Activated T-cell treated with anti-CD3 and anti-CD28 coated beads, Interleukin-2, amount 50 U/mL, for 4 hours (primary cell): ENCODE measurements at regions not wholly inside any gene's neighbourhood (a gene's known extent, or its start where the extent isn't known, plus 50 kb on each side); places are given as distances from the start of the nearest gene placed in this dataset.

ENCODE experiments used
- ATAC-seq, 2 donors: fragments of 200-7000 bp; cut with Tn5 transposase; one replicate each; pipeline ENCODE4 v1.10.0; 2021
- DNase-seq: peaks from one replicate; pipeline ENCODE4 v3.0.0-alpha.2; 2020
- H3K27me3 Mint-ChIP-seq: one replicate; pipeline ENCODE4 v1.8.0; 2021; ENCODE audit warnings: low read depth, mixed read lengths
- H3K36me3 Mint-ChIP-seq: one replicate; pipeline ENCODE4 v1.8.0; 2022; ENCODE audit warnings: mixed read lengths; ENCODE audit not compliant: insufficient read depth
- H3K4me1 Mint-ChIP-seq: one replicate; pipeline ENCODE4 v1.8.0; 2021; ENCODE audit warnings: low read depth, mixed read lengths
- H3K4me3 Mint-ChIP-seq: one replicate; pipeline ENCODE4 v1.8.0; 2021; ENCODE audit warnings: mild to moderate bottlenecking, moderate library complexity, mixed read lengths
- H3K9me3 Mint-ChIP-seq: one replicate; pipeline ENCODE4 v1.8.0; 2021; ENCODE audit warnings: mixed read lengths

- DNase-seq: no peak
- H3K36me3 Mint-ChIP-seq: no peaks in the 10 kb centered on the region
- H3K9me3 Mint-ChIP-seq: no peaks in the 10 kb centered on the region
- H3K4me3 Mint-ChIP-seq: no peak overlapping the region
- no peaks in the 10 kb centered on the region for H3K27me3 Mint-ChIP-seq
- H3K4me1 Mint-ChIP-seq: no peaks in the 10 kb centered on the region
- no peak for ATAC-seq
These were observed 119.0 kb downstream of the ALDH8A1 start for GRCh38 chr6:134830940-134831339.

DNA sequence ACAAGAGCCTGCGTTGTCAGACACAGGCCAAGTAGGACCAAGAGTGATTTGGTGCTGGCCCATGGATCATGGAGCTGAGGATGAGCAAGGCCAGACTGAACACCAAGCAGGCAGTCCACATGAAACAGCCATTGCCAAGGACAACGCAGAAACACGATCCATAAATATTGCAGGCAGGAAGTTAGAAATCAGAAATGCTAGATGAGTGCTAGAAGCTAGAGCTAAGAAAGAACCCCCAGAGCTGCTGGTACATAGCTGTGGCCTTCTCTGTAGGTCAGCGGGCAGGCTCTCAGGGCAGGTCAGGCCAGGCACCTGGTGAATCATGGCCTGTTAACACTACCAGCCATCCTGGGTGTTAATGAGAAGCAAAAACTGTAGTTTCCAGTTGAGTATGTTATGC lies 119.7 kb downstream of the ALDH8A1 start:
- DNase-seq (no peak), ATAC-seq (no peak)
- Mint-ChIP-seq H3K36me3 (no peaks in the 10 kb centered on the region), H3K27me3 (no peaks in the 10 kb centered on the region), H3K9me3 (no peaks in the 10 kb centered on the region), H3K4me1 (no peaks in the 10 kb centered on the region), H3K4me3 (no peak overlapping the region)

DNA sequence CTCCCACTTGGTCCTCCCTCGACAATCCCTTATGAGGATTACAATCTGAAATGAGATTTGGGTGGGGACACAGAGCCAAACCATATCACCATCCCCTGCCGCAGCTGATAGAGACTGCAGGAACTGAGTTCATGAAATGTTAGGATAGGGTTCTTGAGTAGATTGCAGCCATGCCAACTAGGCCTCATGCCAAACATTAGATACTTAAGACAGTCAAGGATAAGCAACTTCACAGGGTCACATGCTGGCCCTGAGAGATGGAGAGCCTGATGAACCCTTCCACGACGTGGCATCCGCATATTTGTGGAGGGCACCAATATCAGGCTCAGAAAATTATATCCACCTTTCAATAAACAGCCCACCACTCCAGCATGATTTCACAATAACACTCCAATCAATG lies 121.3 kb downstream of the ALDH8A1 start:
- H3K27me3 Mint-ChIP-seq: no peaks in the 10 kb centered on the region
- H3K36me3 Mint-ChIP-seq: no peaks in the 10 kb centered on the region
- H3K9me3 Mint-ChIP-seq: no peaks in the 10 kb centered on the region
- no peaks in the 10 kb centered on the region for H3K4me1 Mint-ChIP-seq
- no peak for ATAC-seq
- H3K4me3 Mint-ChIP-seq: no peak overlapping the region
- DNase-seq: no peak

DNA sequence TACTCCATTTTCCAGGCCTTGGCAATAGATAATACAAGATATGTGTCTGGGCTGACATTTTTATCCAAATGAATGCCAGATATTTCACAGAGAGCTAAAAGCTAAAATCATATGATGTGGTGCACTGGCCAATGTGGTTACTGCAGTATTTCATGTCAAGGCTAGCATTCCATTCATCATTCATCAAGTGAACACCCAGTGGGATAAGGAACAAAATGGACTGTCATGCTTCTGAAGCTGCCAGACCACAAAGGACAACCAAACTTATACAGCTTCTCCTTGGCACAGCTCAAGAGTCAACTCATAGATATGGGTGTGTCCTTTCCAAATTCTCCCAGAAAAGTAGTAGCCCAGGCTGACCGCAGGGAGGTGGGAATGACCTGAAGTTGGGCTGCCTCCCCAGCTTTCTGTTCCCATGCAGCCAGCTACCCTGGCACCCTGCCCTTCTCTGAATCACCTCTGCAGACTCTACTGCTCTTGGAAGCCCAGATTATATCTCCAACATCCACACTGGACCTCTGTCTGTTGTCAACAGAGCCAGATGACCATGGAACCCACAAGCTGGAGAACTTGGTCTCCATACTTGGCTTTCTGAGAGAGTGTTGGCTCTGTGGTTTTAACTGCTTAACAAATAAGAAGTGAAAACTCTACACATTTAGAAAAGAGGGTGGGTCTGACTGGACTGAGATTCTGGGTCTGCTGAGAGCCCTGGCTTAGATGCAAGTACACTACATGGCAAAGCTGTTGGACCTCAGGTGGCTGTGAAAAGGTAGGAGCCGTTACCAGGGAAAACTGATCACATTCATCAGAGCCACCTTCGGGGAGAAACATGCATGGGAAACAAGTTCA lies 122.8 kb downstream of the ALDH8A1 start:
- H3K4me1 Mint-ChIP-seq: no peaks in the 10 kb centered on the region
- H3K4me3 Mint-ChIP-seq: no peak overlapping the region
- H3K9me3 Mint-ChIP-seq: no peaks in the 10 kb centered on the region
- no peaks in the 10 kb centered on the region for H3K36me3 Mint-ChIP-seq
- DNase-seq: no peak
- no peaks in the 10 kb centered on the region for H3K27me3 Mint-ChIP-seq
- no peak for ATAC-seq

DNA sequence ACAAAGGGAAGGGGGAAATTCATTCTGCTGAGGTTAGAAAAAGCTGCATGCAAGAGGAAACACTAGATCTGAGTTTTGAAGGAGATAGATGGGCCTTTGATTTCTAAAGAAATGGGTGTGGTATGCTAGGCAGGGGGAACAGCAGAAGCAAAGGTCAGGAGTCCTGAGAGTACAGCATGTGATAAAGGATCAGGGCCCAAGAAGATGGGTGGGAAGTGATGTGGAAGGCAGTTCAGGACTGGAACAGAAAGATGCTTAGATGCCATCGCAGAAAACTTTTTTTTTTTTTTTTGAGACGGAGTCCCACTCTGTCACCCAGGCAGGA lies 126.2 kb downstream of the ALDH8A1 start:
- DNase-seq (no peak), ATAC-seq (no peak)
- H3K36me3 Mint-ChIP-seq: no peaks in the 10 kb centered on the region
- H3K4me3 Mint-ChIP-seq: no peak overlapping the region
- H3K27me3 Mint-ChIP-seq: no peaks in the 10 kb centered on the region
- H3K9me3 Mint-ChIP-seq: no peaks in the 10 kb centered on the region
- H3K4me1 Mint-ChIP-seq: no peaks in the 10 kb centered on the region

DNA sequence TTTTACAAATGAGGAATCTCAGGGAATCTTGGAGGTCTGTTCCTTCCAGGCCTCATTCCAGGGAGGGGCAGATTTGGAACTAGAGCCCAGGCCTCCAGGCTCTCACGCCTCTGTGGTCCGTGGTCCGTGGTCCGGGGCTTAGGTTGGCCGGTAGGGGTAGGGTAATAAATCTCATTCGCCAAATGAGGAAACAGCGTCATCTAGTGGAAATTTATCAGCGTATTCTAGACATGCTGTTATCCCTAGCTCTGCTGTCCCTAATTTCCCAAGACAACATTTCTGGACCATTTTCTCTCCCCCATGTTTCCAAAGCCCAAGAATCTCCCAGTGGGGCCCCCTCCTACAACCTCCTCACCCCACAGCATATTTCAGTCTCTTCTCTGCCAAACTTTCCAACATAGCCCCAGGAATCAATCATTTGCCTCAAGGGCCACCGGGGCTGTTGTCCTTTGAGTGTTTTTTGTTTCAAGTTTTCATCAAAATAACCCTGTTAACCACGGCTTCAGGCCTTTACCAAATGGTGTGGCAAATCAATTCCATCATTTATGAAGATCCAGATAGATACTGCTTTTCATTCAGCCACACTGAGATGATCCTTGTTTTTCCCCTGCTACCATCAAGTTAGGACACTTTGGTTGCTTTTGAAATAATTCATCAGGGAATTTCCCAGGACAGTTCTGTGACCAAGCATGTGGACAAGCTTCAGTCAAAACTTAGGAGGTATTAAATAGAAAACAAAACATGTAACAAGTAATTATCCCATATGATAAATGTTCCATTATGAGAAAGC lies 126.8 kb downstream of the ALDH8A1 start:
- Mint-ChIP-seq H3K4me1 (no peaks in the 10 kb centered on the region), H3K9me3 (no peaks in the 10 kb centered on the region), H3K36me3 (no peaks in the 10 kb centered on the region), H3K27me3 (no peaks in the 10 kb centered on the region), H3K4me3 (no peak overlapping the region)
- DNase-seq (peak; percentile 8), ATAC-seq (peak; percentile 91 to 92)

- Mint-ChIP-seq H3K4me1 (no peaks in the 10 kb centered on the region), H3K36me3 (no peaks in the 10 kb centered on the region), H3K9me3 (no peaks in the 10 kb centered on the region), H3K27me3 (no peaks in the 10 kb centered on the region), H3K4me3 (no peak overlapping the region)
- ATAC-seq (no peak), DNase-seq (no peak)
These were observed 127.7 kb downstream of the ALDH8A1 start for GRCh38 chr6:134821928-134822864.

GRCh38 chr6:134821397-134821796 lies 128.5 kb downstream of the ALDH8A1 start:
- DNase-seq (no peak), ATAC-seq (no peak)
- no peaks in the 10 kb centered on the region for H3K4me1 Mint-ChIP-seq
- H3K27me3 Mint-ChIP-seq: no peaks in the 10 kb centered on the region
- H3K36me3 Mint-ChIP-seq: no peaks in the 10 kb centered on the region
- no peak overlapping the region for H3K4me3 Mint-ChIP-seq
- H3K9me3 Mint-ChIP-seq: no peaks in the 10 kb centered on the region

- ATAC-seq: no peak
- Mint-ChIP-seq H3K9me3 (no peaks in the 10 kb centered on the region), H3K4me3 (no peak overlapping the region), H3K36me3 (no peaks in the 10 kb centered on the region), H3K27me3 (no peaks in the 10 kb centered on the region), H3K4me1 (no peaks in the 10 kb centered on the region)
- no peak for DNase-seq
These were observed 129.8 kb downstream of the ALDH8A1 start for GRCh38 chr6:134819863-134820800.

GRCh38 chr6:134819236-134819635 lies 130.7 kb downstream of the ALDH8A1 start:
- Mint-ChIP-seq H3K4me3 (no peak overlapping the region), H3K27me3 (no peaks in the 10 kb centered on the region), H3K9me3 (no peaks in the 10 kb centered on the region), H3K36me3 (no peaks in the 10 kb centered on the region), H3K4me1 (no peaks in the 10 kb centered on the region)
- DNase-seq (no peak), ATAC-seq (no peak)

- no peaks in the 10 kb centered on the region for H3K4me1 Mint-ChIP-seq
- H3K4me3 Mint-ChIP-seq: no peak overlapping the region
- H3K9me3 Mint-ChIP-seq: no peaks in the 10 kb centered on the region
- no peak for DNase-seq
- H3K36me3 Mint-ChIP-seq: no peaks in the 10 kb centered on the region
- ATAC-seq: no peak
- no peaks in the 10 kb centered on the region for H3K27me3 Mint-ChIP-seq
These were observed 132.5 kb downstream of the ALDH8A1 start for GRCh38 chr6:134817448-134817847.

- H3K36me3 Mint-ChIP-seq: no peaks in the 10 kb centered on the region
- DNase-seq (no peak), ATAC-seq (no peak)
- H3K4me1 Mint-ChIP-seq: no peaks in the 10 kb centered on the region
- H3K4me3 Mint-ChIP-seq: no peak overlapping the region
- H3K27me3 Mint-ChIP-seq: no peaks in the 10 kb centered on the region
- H3K9me3 Mint-ChIP-seq: no peaks in the 10 kb centered on the region
These were observed 133.1 kb downstream of the ALDH8A1 start for GRCh38 chr6:134816780-134817179.

DNA sequence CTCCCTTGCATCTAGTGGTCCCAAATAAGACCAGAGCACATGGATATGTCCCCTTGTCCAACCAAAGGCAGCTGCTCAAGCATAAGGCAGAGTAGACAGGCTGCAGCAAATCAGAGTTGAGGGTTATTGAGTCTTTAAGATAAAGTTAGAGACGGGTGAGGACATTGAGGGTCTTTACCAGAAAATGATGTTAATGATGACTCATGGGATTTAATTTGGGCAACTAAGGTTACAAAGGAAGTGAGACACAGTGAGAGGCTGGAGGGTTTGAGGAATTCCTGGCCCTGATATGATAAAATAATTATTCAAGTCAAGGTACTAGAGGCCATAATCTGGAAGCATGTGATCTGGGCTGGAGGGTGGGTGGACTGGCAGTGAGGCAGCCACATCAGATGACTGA lies 133.6 kb downstream of the ALDH8A1 start:
- DNase-seq: no peak
- Mint-ChIP-seq H3K4me3 (no peak overlapping the region), H3K27me3 (no peaks in the 10 kb centered on the region), H3K36me3 (no peaks in the 10 kb centered on the region), H3K4me1 (no peaks in the 10 kb centered on the region), H3K9me3 (no peaks in the 10 kb centered on the region)
- ATAC-seq: no peak
